HG03280 (cell line): ENCODE measurements at regions not wholly inside any gene's neighbourhood (a gene's known extent, or its start where the extent isn't known, plus 50 kb on each side); places are given as distances from the start of the nearest gene placed in this dataset.
"Not testable (repeated sequence)": the region's sequence is repeated elsewhere in the genome, so short reads cannot be mapped to it uniquely, and the experiment has no call there.

Experiments used
- ATAC-seq: cut with Tn5 transposase; IDR thresholded peaks from one replicate; pipeline ENCODE4 v1.9.1; 2021; ENCODE audit warnings: mild to moderate bottlenecking, moderate library complexity; ENCODE audit not compliant: unreplicated experiment

- no peak for ATAC-seq
These were observed 68.2 kb upstream of the TNFAIP3 start for GRCh38 chr6:137798846-137799245.

DNA sequence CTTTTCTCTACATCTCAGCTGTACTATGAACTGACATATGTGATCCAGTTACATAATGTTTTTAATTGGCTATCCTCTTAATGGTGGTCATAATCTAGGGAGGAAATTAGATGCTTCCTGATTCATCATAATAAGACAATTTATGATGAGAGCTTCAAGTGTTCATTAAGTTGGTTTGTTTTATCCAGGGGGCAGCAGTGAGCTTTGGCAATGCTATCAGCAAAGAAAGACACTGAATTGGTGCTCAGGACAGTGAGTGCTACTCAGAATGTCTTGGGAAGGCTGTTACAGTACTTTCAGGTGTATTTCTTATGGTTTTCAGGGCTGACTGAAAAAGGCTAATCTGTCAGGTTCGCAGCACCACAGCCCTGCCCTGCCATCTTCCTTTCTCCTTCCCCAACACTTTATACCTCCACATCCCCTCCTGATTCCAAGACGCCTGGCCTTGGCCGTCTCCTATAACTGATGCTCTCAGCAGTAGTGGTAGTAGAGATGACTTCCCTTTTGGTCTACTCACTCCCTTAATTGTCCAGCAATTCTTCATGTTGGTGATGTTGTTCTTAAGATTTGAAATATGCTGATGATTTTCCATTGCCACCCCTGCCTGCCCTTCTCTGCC, 67.0 kb upstream of the TNFAIP3 start:
- peak; percentile 73 for ATAC-seq

DNA sequence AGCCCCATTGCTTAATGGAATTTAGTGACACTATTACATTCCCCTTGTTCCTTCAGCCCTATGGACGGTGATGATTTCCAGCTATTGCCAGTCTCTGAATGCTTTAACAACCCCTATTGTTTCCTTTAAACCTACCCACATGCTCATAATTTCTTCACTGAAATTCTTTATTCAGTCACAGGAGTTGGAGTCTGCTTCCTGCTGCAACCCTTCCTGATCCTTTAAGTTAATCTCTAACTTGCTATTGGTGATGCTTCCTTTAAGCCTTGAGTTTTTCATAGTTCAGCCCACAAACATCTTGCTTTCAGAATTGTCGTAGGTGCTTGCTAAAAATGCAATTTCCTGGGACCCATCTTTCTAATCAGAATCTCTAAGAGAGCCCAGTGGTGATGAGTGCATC, 66.3 kb upstream of the TNFAIP3 start:
- ATAC-seq, result no peak

GRCh38 chr6:137801352-137802114, 65.5 kb upstream of the TNFAIP3 start:
- no peak for ATAC-seq

DNA sequence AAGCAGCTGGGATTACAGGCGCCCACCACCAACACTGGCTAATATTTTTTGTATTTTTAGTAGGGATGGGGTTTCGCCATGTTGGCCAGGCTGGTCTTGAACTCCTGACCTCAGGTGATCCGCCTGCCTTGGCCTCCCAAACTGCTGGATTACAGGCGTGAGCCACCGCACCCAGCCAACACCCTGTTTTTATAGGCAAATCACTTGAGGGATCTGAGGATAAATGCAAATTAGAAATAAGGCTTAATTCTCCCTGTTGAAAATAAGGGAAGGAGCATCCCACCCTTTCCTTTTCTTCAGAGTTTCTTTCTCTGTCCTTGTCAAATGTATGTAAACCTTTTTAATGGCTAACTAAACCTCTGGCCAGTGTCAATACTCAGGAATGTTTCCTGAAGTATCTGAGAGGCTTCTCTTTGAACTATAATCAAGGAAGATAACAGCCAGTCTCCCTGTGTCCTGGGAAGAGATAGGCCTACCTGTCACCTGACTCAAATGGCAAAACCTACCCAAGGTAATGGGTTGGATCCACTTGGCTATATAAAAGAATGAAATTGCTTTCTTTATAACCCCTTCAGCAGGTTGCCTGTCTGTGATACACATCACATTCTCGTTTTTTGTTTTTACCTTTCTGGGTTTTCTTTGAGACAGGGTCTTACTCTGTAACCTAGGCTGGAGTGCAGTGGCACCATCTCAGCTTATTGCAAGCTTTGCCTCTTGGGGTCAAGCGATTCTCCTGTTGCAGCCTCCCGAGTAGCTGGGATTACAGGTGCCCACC, 64.5 kb upstream of the TNFAIP3 start:
- ATAC-seq, result no peak

GRCh38 chr6:137804637-137805036, 62.4 kb upstream of the TNFAIP3 start:
- no peak for ATAC-seq

GRCh38 chr6:137805622-137806021, 61.4 kb upstream of the TNFAIP3 start:
- ATAC-seq, result no peak

DNA sequence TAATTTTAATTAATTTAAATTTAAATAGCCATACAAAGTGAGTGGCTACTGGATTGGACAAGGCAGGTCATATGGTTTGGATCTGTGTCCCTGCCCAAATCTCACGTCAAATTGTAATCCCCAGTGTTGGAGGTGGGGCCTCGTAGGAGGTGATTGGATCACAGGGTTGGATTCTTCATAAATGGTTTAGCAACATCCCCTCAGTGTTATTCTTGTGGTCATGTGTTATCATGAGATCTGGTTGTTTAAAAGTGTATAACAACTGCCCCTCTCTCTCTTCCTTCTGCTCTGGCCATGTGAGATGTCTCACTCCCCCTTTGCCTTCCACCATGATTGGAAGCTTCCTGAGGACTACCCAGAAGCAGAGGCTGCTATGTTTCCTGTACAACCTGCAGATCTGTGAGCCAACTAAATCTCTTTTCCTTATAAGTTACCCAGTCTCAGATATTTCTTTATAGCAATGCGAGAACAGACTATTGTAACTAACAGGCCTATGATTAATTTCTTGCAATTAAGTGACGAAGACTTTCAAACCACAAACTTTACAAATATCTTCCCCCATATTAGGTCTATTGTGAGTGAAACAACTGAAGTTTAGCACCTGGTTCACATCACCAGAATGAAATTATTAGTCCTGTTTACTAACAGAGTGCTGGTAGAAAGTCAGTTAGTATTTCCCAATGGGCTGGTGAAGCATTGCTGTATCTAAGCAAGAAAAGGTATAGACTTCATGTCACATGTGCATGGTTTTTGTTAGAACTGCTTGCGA, 60.0 kb upstream of the TNFAIP3 start:
- ATAC-seq, result no peak

- no peak for ATAC-seq
These were observed 58.9 kb upstream of the TNFAIP3 start for GRCh38 chr6:137808191-137808590.

DNA sequence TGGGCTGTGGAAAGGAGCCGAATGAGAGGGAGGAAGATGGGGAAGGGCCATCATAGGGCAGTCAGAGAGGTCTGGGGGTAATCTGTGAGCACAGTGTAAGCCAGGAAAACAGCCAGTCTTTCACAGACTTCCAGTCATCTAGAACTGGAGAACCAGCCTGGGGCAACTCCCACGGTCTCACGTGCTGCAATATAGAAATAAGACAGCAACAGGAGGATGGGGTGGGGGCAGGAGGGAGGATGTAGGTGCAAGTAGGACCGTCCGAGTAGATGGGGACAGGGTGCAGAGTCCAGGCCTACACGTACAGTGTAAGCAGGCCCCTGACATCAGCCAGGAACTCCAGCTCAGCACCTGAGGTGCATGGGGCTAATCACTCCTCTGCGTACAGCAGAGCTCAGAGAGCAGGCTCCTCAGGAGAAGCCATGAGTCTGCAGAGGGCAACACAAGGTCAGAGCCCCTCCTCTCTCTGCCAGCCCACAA, 58.2 kb upstream of the TNFAIP3 start:
- ATAC-seq, result no peak

- not testable (repeated sequence) for ATAC-seq
These were observed 57.0 kb upstream of the TNFAIP3 start for GRCh38 chr6:137809895-137810553.

GRCh38 chr6:137810554-137811120, 56.4 kb upstream of the TNFAIP3 start:
- ATAC-seq, result no peak

DNA sequence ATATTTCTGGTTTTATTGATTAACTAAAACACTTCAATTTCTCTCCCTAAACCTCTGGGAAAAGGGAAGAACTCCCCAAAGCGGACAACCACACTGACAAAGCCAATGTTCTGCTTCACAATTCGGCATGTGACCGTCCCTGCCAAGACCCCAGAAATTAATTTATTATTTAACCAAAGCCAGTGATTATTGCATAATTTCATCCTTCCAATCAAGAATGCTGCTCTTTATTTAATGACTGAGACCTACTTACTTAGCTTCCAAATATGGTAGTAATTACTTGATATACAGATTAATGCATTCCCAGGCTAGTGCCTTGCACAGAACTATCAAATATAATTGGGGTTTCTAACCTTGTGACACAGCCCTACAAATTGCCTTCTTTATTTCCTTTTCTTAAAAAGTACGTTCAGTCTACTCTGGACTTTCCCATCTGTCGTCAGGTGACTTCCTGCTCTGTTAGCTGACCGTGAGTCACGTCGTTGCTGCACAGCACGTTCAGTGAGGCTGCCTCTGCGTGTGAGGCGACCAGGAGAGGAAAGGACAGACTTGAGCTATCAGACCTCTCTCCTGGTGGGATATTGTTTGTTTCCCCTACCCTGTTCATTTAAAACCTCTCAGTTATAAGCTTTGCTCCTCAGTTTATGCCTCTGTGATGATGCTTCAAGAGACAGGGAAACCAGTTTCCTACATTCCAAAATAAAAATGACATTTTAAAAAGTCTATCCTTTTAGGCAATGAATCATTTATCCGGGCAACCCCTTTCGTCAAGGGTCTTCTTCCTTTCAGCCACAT, 55.7 kb upstream of the TNFAIP3 start:
- peak; percentile 95 for ATAC-seq

GRCh38 chr6:137811916-137812553, 55.0 kb upstream of the TNFAIP3 start:
- ATAC-seq, result no peak

- ATAC-seq, result no peak
These were observed 53.6 kb upstream of the TNFAIP3 start for GRCh38 chr6:137813308-137813970.

GRCh38 chr6:137814030-137814429, 53.0 kb upstream of the TNFAIP3 start:
- not testable (repeated sequence) for ATAC-seq

DNA sequence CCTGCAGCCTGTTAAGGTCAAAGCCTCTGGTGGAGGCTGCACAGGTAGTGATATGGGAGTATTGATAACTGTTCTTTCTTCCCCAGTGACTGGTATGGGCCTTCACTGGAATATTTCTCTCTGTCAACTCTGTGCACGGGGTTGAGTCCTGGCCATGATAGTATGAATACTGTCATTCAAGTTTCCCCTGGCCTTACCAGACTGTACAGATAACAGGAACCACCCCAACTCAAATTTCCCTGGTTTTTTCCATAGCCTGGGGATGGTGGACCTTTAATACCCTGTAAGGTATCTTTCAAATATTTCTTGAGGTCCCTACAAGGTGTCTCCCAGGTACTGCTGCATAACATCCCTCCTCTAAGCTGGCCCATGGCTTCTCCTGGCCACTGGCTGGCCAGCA, 51.4 kb upstream of the TNFAIP3 start:
- no peak for ATAC-seq

- ATAC-seq, result peak; percentile 42
These were observed 50.9 kb upstream of the TNFAIP3 start for GRCh38 chr6:137816133-137816579.
